Activated T-helper 2 cell treated with anti-CD3 and anti-CD28 coated beads, Interferon-gamma antibody, Interleukin-2, Interleukin-4, amounts not matched to agents 10 μg/mL and 5 μg/mL and 100 μg/mL, durations not matched to agents 14 hours and 24 hours and 36 hours (primary cell): ENCODE measurements at regions not wholly inside any gene's neighbourhood (a gene's known extent, or its start where the extent isn't known, plus 50 kb on each side); places are given as distances from the start of the nearest gene placed in this dataset.
A peak's percentile ranks its signal among the peaks of the same experiment; 100 is the strongest.

ENCODE experiments used
- DNase-seq: peaks from one replicate; pipeline ENCODE4 v3.0.0; 2021; ENCODE audit warnings: low spot score
- H3K27ac Mint-ChIP-seq: one replicate; pipeline ENCODE4 v1.8.0; 2021; ENCODE audit warnings: mixed read lengths
- H3K27me3 Mint-ChIP-seq: one replicate; pipeline ENCODE4 v1.8.0; 2021; ENCODE audit warnings: low read depth, mixed read lengths
- H3K36me3 Mint-ChIP-seq: one replicate; pipeline ENCODE4 v1.8.0; 2021; ENCODE audit warnings: low read depth, mixed read lengths
- H3K4me1 Mint-ChIP-seq: one replicate; pipeline ENCODE4 v1.8.0; 2021; ENCODE audit warnings: low read depth, mixed read lengths
- H3K4me3 Mint-ChIP-seq: one replicate; pipeline ENCODE4 v1.8.0; 2021; ENCODE audit warnings: low read depth, mild to moderate bottlenecking, moderate library complexity, mixed read lengths
- H3K9me3 Mint-ChIP-seq: one replicate; pipeline ENCODE4 v1.8.0; 2021; ENCODE audit warnings: mixed read lengths
- intact Hi-C: fragments of 100-400 bp; cut with micrococcal nuclease; formaldehyde crosslinking; loops from one replicate; pipeline ENCODE4 v1.15.1; 2023

GRCh38 chr2:7984693-7985353 lies 697.0 kb upstream of the ID2 start:
- peaks cover 32% of the 10 kb centered on the region for H3K4me1 Mint-ChIP-seq
- no peak for DNase-seq
- peak overlapping the region; percentile 89 for H3K27ac Mint-ChIP-seq
- H3K27me3 Mint-ChIP-seq, result no peaks in the 10 kb centered on the region
- peaks cover 10% of the 10 kb centered on the region for H3K9me3 Mint-ChIP-seq
- H3K4me3 Mint-ChIP-seq, result no peak overlapping the region
- peaks cover 7% of the 10 kb centered on the region for H3K36me3 Mint-ChIP-seq
- intact Hi-C loops, result loop anchor here (1.0 to 5.0 kb wide), 9 partner anchors 11 to 557 kb away; no protein-coding TSS in a partner anchor

- no peak overlapping the region for H3K4me3 Mint-ChIP-seq
- peaks cover 34% of the 10 kb centered on the region for H3K4me1 Mint-ChIP-seq
- no peak overlapping the region for H3K27ac Mint-ChIP-seq
- peaks cover 7% of the 10 kb centered on the region for H3K36me3 Mint-ChIP-seq
- peaks cover 10% of the 10 kb centered on the region for H3K9me3 Mint-ChIP-seq
- H3K27me3 Mint-ChIP-seq, result no peaks in the 10 kb centered on the region
- intact Hi-C loops, result no loop called here
- DNase-seq, result no peak
Measured at GRCh38 chr2:7986431-7986830, 695.4 kb upstream of the ID2 start.

DNA sequence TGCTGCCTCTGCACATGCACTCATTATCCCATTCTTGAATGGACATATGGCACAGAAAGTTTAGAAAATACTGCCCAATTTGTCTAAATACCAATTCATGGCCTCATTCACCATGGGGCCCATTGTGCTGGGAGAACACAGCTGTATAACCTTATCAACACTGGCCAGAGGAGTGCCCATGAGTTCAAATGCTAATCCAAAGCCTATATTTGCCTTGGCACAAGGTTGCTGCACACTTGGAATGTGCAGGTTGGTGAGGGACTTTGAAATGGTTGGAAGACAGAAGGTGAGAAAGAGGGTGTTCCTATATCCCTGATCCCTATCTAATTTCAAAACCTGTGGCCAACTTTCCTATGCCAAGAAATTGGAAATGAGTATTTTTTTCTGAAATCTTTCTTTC lies 693.9 kb upstream of the ID2 start:
- no peak for DNase-seq
- Mint-ChIP-seq H3K27me3 (no peaks in the 10 kb centered on the region), H3K36me3 (peaks cover 3% of the 10 kb centered on the region), H3K9me3 (peaks cover 4% of the 10 kb centered on the region), H3K4me1 (peaks cover 30% of the 10 kb centered on the region), H3K27ac (no peak overlapping the region), H3K4me3 (no peak overlapping the region)
- intact Hi-C loops, result no loop called here

DNA sequence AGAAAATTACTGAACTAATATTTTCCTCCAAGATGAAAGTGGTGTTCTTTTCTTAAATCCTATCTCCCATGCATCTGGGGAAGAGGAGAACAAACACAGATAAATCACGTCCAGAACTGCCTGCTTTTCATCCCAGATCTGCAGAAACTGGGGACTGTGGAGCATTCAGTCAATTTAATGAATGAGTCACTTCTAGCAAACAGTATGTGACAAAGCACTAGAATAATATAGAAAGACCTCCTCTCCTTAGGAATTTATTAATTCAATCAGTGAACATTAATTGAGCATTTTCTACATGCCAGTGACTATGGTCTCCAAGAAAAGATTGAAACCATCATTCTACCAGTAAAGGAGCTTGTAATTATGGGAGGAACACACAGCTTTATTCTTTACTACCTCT lies 693.4 kb upstream of the ID2 start:
- peaks cover 29% of the 10 kb centered on the region for H3K4me1 Mint-ChIP-seq
- intact Hi-C loops, result no loop called here
- H3K36me3 Mint-ChIP-seq, result peaks cover 3% of the 10 kb centered on the region
- H3K4me3 Mint-ChIP-seq, result no peak overlapping the region
- no peak overlapping the region for H3K27ac Mint-ChIP-seq
- no peaks in the 10 kb centered on the region for H3K27me3 Mint-ChIP-seq
- no peak for DNase-seq
- peaks cover 4% of the 10 kb centered on the region for H3K9me3 Mint-ChIP-seq

GRCh38 chr2:7989823-7990222 lies 692.0 kb upstream of the ID2 start:
- no peak for DNase-seq
- Mint-ChIP-seq H3K4me3 (no peak overlapping the region), H3K36me3 (peaks cover 3% of the 10 kb centered on the region), H3K4me1 (peaks cover 24% of the 10 kb centered on the region), H3K9me3 (no peaks in the 10 kb centered on the region), H3K27ac (no peak overlapping the region), H3K27me3 (no peaks in the 10 kb centered on the region)
- intact Hi-C loops, result no loop called here

GRCh38 chr2:7992612-7993602 lies 688.9 kb upstream of the ID2 start:
- H3K27ac Mint-ChIP-seq, result no peak overlapping the region
- intact Hi-C loops, result no loop called here
- H3K36me3 Mint-ChIP-seq, result no peaks in the 10 kb centered on the region
- H3K27me3 Mint-ChIP-seq, result no peaks in the 10 kb centered on the region
- no peak for DNase-seq
- peaks cover 30% of the 10 kb centered on the region for H3K4me1 Mint-ChIP-seq
- no peak overlapping the region for H3K4me3 Mint-ChIP-seq
- H3K9me3 Mint-ChIP-seq, result no peaks in the 10 kb centered on the region

DNA sequence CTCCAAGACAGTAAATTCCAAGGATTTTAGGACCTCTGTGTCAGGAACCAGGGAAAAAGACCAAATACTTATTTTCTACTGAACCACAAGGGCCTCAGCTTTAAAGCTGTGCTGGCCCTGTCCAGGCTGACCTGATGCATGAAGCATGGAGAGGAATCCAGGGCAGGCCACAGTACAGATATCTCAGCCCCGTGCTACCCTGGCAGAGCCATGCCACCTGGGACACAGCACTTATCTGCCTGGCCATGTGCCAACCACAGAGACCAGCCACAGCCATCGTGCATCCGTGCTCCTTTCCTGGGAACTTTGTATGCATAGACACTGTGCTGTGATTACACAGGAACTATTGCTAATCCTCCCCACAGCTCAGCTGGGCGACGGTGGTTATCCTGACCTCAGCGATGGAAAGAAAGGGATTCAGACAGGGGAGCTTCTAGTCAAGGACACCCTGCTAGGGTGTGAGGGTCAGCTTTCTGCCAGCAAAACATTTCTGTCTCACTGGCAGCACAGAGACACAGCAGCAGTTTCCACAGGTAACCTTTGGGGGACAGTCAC lies 687.4 kb upstream of the ID2 start:
- Mint-ChIP-seq H3K36me3 (no peaks in the 10 kb centered on the region), H3K27me3 (no peaks in the 10 kb centered on the region), H3K27ac (no peak overlapping the region), H3K4me1 (peaks cover 30% of the 10 kb centered on the region), H3K4me3 (no peak overlapping the region), H3K9me3 (no peaks in the 10 kb centered on the region)
- DNase-seq, result no peak
- intact Hi-C loops, result no loop called here

GRCh38 chr2:7997279-7997678 lies 684.6 kb upstream of the ID2 start:
- no peaks in the 10 kb centered on the region for H3K27me3 Mint-ChIP-seq
- no peaks in the 10 kb centered on the region for H3K9me3 Mint-ChIP-seq
- intact Hi-C loops, result no loop called here
- H3K36me3 Mint-ChIP-seq, result no peaks in the 10 kb centered on the region
- H3K27ac Mint-ChIP-seq, result peak overlapping the region; percentile 44
- H3K4me1 Mint-ChIP-seq, result peaks cover 33% of the 10 kb centered on the region
- no peak for DNase-seq
- H3K4me3 Mint-ChIP-seq, result no peak overlapping the region

GRCh38 chr2:7999683-8000476 lies 682.0 kb upstream of the ID2 start:
- intact Hi-C loops, result no loop called here
- Mint-ChIP-seq H3K27ac (no peak overlapping the region), H3K27me3 (no peaks in the 10 kb centered on the region), H3K4me3 (no peak overlapping the region), H3K36me3 (no peaks in the 10 kb centered on the region), H3K9me3 (no peaks in the 10 kb centered on the region), H3K4me1 (peaks cover 39% of the 10 kb centered on the region)
- DNase-seq, result no peak

- Mint-ChIP-seq H3K9me3 (no peaks in the 10 kb centered on the region), H3K36me3 (no peaks in the 10 kb centered on the region), H3K4me3 (no peak overlapping the region), H3K4me1 (peaks cover 34% of the 10 kb centered on the region), H3K27me3 (no peaks in the 10 kb centered on the region), H3K27ac (no peak overlapping the region)
- intact Hi-C loops, result no loop called here
- no peak for DNase-seq
Measured at GRCh38 chr2:8000870-8001269, 681.0 kb upstream of the ID2 start.

GRCh38 chr2:8002765-8003393 lies 679.0 kb upstream of the ID2 start:
- Mint-ChIP-seq H3K27me3 (no peaks in the 10 kb centered on the region), H3K4me1 (peaks cover 21% of the 10 kb centered on the region), H3K9me3 (no peaks in the 10 kb centered on the region), H3K36me3 (no peaks in the 10 kb centered on the region), H3K27ac (no peak overlapping the region), H3K4me3 (no peak overlapping the region)
- intact Hi-C loops, result no loop called here
- no peak for DNase-seq

DNA sequence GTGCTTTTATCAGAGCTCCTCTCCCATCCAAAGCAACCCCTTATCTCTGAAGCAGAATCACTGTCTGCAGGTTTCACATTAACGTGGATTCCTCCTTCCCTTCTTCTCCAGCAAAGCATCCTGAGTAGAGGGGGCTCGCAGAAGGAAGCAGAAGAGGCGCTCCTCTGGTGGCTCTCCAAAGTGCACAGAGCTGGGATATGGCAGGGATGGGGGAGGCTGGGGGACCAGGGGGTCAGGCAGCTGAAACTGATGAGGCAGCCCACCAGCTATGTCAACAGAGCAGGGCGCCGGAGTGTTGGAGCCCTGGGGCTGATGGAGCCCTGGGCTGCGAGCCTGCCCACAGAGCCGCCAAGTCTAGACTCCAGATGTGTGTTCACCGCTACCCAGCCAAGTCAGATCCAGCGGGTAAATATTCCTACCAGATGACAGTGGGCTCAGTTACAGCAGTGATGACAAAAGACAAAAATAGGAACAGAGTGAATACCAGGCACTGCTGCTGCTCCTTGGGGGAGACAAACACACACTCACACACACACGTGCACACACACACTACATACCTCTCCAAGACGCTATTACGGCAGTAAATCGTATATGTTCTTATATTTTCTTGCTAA lies 678.3 kb upstream of the ID2 start:
- Mint-ChIP-seq H3K27ac (no peak overlapping the region), H3K27me3 (no peaks in the 10 kb centered on the region), H3K36me3 (no peaks in the 10 kb centered on the region), H3K9me3 (no peaks in the 10 kb centered on the region), H3K4me3 (no peak overlapping the region), H3K4me1 (peaks cover 21% of the 10 kb centered on the region)
- DNase-seq, result no peak
- intact Hi-C loops, result no loop called here
